ENCODE measurements at regions not wholly inside any gene's neighbourhood (a gene's known extent, or its start where the extent isn't known, plus 50 kb on each side); places are given as distances from the start of the nearest gene placed in this dataset.
"Not testable (repeated sequence)": the region's sequence is repeated elsewhere in the genome, so short reads cannot be mapped to it uniquely, and the experiment has no call there.

DNA sequence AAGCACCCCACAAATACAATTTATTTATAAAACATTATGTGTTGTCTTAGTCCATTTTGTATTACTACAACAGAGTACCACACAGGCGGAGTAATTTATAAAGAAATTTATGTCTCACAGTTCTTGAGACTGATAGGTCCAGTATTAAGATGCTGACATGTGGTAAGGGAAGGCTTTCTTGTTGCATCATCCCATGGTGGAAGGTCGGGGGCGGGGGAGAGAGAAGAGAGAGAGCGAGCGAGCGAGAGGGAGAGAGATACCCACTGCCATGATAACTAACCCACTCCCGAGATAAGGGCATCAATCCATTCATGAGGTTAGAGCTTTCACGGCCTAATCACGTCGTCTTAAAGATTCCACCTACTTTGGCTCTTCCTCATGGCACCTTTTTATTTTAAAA lies 117.8 kb downstream of the KCNJ12 start:
- no peak for DNase-seq (ENCODE audit: extremely low spot score, unreplicated experiment)
- peaks cover 40% of the 10 kb centered on the region for H3K27me3 Mint-ChIP-seq
- no peaks in the 10 kb centered on the region for H3K4me1 Mint-ChIP-seq (ENCODE audit: unreplicated experiment)
- no peak overlapping the region for H3K27ac Mint-ChIP-seq
- TF ChIP-seq, protein P1, sequence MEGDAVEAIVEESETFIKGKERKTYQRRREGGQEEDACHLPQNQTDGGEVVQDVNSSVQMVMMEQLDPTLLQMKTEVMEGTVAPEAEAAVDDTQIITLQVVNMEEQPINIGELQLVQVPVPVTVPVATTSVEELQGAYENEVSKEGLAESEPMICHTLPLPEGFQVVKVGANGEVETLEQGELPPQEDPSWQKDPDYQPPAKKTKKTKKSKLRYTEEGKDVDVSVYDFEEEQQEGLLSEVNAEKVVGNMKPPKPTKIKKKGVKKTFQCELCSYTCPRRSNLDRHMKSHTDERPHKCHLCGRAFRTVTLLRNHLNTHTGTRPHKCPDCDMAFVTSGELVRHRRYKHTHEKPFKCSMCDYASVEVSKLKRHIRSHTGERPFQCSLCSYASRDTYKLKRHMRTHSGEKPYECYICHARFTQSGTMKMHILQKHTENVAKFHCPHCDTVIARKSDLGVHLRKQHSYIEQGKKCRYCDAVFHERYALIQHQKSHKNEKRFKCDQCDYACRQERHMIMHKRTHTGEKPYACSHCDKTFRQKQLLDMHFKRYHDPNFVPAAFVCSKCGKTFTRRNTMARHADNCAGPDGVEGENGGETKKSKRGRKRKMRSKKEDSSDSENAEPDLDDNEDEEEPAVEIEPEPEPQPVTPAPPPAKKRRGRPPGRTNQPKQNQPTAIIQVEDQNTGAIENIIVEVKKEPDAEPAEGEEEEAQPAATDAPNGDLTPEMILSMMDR (conservative IDR thresholded peaks at IDR 0.05) = no peak
- no peaks in the 10 kb centered on the region for H3K36me3 Mint-ChIP-seq
- no peak overlapping the region for H3K4me3 Mint-ChIP-seq
- H3K9me3 Mint-ChIP-seq = no peaks in the 10 kb centered on the region

- H3K4me3 Mint-ChIP-seq = no peak overlapping the region
- no peak overlapping the region for H3K27ac Mint-ChIP-seq
- TF ChIP-seq, protein P1 (conservative IDR thresholded peaks at IDR 0.05) = no peak
- peaks cover 43% of the 10 kb centered on the region for H3K27me3 Mint-ChIP-seq
- no peaks in the 10 kb centered on the region for H3K9me3 Mint-ChIP-seq
- no peaks in the 10 kb centered on the region for H3K36me3 Mint-ChIP-seq
- no peaks in the 10 kb centered on the region for H3K4me1 Mint-ChIP-seq (ENCODE audit: unreplicated experiment)
- DNase-seq (ENCODE audit: extremely low spot score, unreplicated experiment) = no peak
These were observed 119.1 kb downstream of the KCNJ12 start for GRCh38 chr17:21495281-21495680.

DNA sequence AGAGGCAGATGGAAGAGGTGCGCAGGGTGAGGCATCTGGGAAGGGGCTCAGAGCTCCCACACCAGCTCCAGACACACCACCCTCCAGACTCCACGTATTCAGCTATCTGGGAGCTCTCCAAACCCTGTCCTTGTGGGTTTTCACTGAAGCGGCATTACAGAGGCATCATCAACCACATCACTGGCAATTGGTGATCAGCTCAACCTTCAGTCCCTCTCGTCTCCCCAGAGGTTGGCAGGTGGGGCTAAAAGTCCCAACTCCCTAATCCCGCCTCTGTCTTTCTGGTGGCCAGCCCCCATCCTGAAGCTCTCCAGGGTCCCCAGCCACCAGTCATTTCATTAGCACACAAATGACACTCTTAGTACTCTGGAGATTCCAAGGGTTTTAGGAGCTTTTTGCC lies 123.9 kb downstream of the KCNJ12 start:
- H3K36me3 Mint-ChIP-seq = no peaks in the 10 kb centered on the region
- H3K4me1 Mint-ChIP-seq (ENCODE audit: unreplicated experiment) = no peaks in the 10 kb centered on the region
- H3K9me3 Mint-ChIP-seq = no peaks in the 10 kb centered on the region
- H3K27me3 Mint-ChIP-seq = peaks cover 52% of the 10 kb centered on the region
- no peak for DNase-seq (ENCODE audit: extremely low spot score, unreplicated experiment)
- H3K27ac Mint-ChIP-seq = no peak overlapping the region
- TF ChIP-seq, protein P1 (conservative IDR thresholded peaks at IDR 0.05) = no peak
- no peak overlapping the region for H3K4me3 Mint-ChIP-seq

DNA sequence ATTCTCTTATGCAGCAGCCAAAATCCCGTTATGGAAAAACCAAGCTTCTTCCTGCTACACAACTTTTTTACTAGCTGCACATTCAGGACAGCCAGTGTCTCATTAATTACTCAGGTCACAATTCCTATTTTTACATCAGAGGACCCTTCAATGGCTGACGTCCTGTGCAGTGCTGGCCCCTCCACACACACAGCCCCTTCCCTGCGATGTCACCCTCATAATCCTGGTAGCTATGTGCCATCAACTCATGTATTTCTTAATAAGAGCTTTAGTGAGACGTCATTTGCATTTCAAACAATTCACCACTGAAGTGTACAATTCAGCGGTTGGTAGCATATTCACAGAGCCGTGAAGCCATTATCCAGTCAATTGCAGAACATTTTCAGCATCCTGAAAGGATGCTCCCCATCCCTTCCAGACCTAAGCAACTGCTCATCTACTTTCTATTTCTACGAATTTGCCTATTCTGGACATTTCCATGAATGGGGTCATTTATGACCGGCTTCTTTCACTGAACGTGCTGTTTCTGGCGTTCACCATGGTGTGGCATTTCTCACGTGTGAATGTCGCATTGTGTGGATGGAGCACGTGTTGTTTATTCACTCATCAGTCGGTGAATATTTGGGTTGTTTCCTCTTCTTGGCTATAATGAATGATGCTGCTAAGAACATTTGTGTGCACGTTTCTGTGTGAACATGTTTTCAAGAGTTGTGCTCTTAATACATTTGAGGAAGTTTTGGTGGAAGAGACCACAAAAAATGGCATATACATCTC lies 126.0 kb downstream of the KCNJ12 start:
- H3K9me3 Mint-ChIP-seq; H3K27ac Mint-ChIP-seq; H3K4me1 Mint-ChIP-seq (ENCODE audit: unreplicated experiment); H3K36me3 Mint-ChIP-seq; H3K4me3 Mint-ChIP-seq; DNase-seq (ENCODE audit: extremely low spot score, unreplicated experiment): not testable (repeated sequence)
- H3K27me3 Mint-ChIP-seq = peaks cover 41% of the 10 kb centered on the region

DNA sequence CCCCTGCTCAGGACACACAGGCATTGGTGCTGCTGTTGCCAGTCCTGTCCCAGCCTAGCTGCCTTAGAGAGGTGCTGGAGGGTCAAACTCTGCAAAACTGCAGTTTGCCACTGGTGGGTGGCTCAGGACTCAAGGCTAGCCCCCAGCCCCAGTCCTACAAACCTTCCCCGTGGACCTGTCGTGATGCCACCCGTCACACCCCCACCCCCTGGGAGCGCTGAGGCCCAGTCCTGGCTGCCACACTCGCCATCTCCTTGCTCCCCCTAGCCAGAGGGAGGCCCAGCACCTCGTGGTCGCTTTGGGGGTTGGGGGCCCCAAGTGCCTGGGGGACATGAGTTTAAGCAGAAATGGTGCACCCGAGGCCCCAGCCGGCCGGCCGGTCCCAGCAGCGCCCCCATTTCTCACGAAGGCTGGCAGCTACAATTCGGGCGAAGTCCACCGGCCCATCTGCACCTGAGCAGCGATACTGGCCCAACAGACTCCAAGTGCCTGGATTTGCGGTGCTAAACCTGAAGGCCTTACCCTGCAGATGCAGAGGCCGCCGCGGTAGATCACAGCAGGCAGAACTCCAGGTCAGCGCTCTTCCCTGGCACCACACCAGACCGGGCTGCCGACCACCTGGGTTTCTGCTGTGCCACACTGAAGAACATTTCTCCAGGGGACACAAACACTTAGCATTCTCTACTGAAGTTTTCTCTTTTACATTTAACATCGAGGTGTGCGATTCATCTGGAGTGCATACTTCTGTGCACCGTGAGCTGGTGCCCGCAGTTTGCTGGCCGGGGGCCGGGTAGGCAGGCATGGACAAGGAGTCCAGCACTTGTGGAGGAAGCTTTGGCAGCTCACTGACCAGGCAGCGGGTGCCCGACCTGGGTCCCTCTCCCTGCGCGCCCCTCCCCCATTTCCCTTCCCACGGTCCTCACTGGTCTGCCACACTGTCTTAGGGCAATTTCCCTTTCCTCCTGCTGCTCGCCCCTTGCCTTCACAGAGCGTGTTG lies 130.0 kb downstream of the KCNJ12 start:
- peaks cover 38% of the 10 kb centered on the region for H3K27me3 Mint-ChIP-seq
- H3K4me1 Mint-ChIP-seq (ENCODE audit: unreplicated experiment) = peaks cover 5% of the 10 kb centered on the region
- TF ChIP-seq, protein P1 (conservative IDR thresholded peaks at IDR 0.05) = no peak
- H3K9me3 Mint-ChIP-seq = no peaks in the 10 kb centered on the region
- H3K36me3 Mint-ChIP-seq = no peaks in the 10 kb centered on the region
- H3K27ac Mint-ChIP-seq = no peak overlapping the region
- no peak overlapping the region for H3K4me3 Mint-ChIP-seq
- no peak for DNase-seq (ENCODE audit: extremely low spot score, unreplicated experiment)

DNA sequence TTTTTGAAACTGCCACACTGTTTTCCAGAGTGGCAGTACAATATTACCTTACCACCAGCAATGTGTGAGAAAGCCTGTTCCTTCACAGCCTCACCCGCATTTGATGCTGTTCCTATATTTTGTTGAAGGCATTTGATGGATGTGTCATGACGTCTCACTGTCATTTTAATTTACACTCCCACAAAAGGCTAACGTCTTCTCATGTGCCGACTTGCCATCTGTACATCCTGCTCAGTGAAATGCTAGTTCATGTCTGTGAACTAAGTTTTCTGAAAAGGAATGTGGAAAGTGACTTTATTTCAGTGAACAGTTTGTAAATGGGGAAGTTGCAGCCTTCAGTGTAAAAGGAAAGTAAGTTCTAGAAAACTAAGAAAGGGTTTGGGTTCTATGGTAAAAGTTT lies 131.6 kb downstream of the KCNJ12 start:
- peaks cover 50% of the 10 kb centered on the region for H3K27me3 Mint-ChIP-seq
- peaks cover 13% of the 10 kb centered on the region for H3K4me1 Mint-ChIP-seq (ENCODE audit: unreplicated experiment)
- H3K4me3 Mint-ChIP-seq; H3K9me3 Mint-ChIP-seq; DNase-seq (ENCODE audit: extremely low spot score, unreplicated experiment); H3K36me3 Mint-ChIP-seq; H3K27ac Mint-ChIP-seq: not testable (repeated sequence)
